ENCODE measurements at regions not wholly inside any gene's neighbourhood (a gene's known extent, or its start where the extent isn't known, plus 50 kb on each side); places are given as distances from the start of the nearest gene placed in this dataset.
A peak's percentile ranks its signal among the peaks of the same experiment; 100 is the strongest.

DNA sequence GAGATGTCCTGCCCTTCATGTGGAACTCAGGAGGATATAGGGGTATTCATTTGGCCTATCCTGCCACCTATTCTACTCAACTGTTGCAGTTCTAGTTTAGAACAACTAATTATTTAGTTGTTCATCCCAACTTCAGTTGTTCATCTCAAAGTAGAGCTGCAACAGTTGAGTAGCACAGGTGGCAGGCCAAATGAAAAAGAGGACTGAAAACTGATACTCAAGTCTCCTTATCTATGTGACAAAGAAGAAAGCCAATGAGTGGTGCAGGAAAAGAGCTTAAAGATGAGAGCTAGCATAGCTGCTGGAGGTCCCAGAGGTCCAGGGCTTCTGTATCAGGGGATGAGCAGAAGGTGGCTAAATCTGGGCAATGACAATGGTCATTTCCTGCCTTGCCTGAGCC, 148.9 kb upstream of the KITLG start:
- H3K36me3 Mint-ChIP-seq: no peaks in the 10 kb centered on the region
- no peaks in the 10 kb centered on the region for H3K9me3 Mint-ChIP-seq
- H3K4me1 Mint-ChIP-seq: peaks cover 31% of the 10 kb centered on the region
- TF ChIP-seq, protein P1, sequence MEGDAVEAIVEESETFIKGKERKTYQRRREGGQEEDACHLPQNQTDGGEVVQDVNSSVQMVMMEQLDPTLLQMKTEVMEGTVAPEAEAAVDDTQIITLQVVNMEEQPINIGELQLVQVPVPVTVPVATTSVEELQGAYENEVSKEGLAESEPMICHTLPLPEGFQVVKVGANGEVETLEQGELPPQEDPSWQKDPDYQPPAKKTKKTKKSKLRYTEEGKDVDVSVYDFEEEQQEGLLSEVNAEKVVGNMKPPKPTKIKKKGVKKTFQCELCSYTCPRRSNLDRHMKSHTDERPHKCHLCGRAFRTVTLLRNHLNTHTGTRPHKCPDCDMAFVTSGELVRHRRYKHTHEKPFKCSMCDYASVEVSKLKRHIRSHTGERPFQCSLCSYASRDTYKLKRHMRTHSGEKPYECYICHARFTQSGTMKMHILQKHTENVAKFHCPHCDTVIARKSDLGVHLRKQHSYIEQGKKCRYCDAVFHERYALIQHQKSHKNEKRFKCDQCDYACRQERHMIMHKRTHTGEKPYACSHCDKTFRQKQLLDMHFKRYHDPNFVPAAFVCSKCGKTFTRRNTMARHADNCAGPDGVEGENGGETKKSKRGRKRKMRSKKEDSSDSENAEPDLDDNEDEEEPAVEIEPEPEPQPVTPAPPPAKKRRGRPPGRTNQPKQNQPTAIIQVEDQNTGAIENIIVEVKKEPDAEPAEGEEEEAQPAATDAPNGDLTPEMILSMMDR (IDR thresholded peaks at IDR 0.05; ENCODE audit: unreplicated experiment): no peak
- no peaks in the 10 kb centered on the region for H3K27me3 Mint-ChIP-seq (ENCODE audit: low read depth)
- H3K27ac Mint-ChIP-seq: no peak overlapping the region
- no peak for DNase-seq (ENCODE audit: low spot score in 2 of 2, unreplicated experiment in 2 of 2)
- H3K4me3 Mint-ChIP-seq: no peak overlapping the region

DNA sequence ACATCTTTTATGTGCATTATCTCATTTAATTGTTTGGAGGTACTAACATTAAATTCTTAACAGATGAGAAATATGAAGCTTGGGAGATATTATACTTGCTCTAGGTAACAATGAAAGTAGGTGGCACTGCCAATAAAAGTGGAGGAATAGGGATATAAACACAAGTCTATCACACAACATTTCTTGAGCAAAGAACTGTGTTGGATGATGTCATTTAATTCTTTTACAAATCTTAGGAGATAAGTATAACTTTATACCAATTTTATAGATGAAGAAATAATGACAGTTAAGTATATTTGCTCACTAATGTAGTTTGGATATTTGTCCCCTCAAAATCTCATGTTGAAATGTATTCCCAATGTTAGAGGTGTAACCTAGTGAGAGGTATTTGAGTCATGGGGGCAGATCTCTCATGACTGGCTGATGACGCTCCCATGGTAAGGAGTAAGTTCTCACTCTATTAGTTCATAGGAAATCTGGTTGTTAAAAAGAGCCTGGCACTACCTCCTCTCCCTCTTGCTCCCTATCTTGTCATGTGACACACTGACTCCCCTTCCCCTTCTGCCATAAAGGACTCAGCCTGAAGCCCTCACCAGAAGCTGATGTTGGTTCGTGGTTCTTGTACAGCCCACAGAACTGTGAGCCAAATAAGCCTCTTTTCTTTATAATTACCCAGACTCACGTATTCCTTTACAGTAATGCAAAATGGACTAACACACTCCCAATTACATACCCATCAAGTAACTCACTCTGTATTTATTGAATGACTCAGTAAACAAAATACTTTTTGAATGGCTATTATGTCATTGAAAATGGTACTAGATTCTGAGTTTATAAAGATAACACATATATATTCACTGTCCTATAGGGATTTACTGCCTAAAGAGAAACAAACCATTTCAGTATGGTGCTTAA, 146.8 kb upstream of the KITLG start:
- no peaks in the 10 kb centered on the region for H3K36me3 Mint-ChIP-seq
- no peaks in the 10 kb centered on the region for H3K27me3 Mint-ChIP-seq (ENCODE audit: low read depth)
- TF ChIP-seq, protein P1 (IDR thresholded peaks at IDR 0.05; ENCODE audit: unreplicated experiment): no peak
- H3K4me3 Mint-ChIP-seq: no peak overlapping the region
- peaks cover under 1% of the 10 kb centered on the region for H3K9me3 Mint-ChIP-seq
- no peak overlapping the region for H3K27ac Mint-ChIP-seq
- H3K4me1 Mint-ChIP-seq: peaks cover 21% of the 10 kb centered on the region
- DNase-seq (ENCODE audit: low spot score in 2 of 2, unreplicated experiment in 2 of 2): no peak

DNA sequence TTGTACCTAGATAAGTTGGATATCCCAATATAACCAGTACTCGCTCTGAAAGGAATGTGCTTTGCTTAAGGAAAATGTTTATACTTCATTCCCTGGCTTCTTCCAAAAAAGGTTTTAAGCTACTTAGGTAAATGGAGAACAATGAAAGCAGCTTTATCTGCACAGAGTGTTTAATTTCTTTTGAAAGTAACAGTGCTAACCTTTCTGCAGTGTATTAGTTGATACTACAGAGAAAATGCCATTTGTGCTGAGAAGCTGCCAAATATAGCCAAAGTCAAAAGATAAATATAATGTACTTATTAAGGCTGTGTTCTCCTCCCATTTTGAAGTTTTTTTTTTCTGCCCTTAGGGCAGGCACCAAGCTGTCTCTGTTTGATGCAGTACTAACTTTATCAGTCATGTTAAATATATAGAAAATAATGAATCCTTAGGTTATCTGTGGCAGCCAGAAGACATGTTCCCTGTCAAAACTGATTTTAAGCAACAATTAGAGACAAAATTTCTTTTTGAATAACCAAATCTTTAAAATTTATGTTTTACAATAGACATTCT, 145.4 kb upstream of the KITLG start:
- Mint-ChIP-seq H3K27ac (peak overlapping the region; percentile 31), H3K36me3 (no peaks in the 10 kb centered on the region), H3K27me3 (ENCODE audit: low read depth) (no peaks in the 10 kb centered on the region), H3K4me1 (peaks cover 13% of the 10 kb centered on the region), H3K4me3 (no peak overlapping the region), H3K9me3 (peaks cover 4% of the 10 kb centered on the region)
- TF ChIP-seq, protein P1 (IDR thresholded peaks at IDR 0.05; ENCODE audit: unreplicated experiment): no peak
- no peak for DNase-seq (ENCODE audit: low spot score in 2 of 2, unreplicated experiment in 2 of 2)

DNA sequence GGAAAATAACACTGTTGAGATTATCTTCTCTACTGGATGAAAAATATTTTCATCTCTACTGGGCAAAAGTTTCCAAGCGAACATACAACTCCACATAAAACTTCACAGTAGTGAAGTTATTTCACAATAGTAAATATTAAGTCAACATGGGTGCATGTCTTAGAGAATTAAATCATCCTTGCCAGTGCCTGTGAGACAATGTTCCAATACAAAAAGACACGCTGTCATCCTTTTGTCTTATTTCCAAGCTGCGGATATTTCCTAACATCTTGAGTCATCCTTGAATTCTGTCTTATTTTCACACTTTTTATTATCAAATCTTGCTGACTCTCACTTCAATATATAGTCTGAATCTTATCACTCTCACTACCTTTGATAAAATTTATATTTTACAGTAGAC, 142.9 kb upstream of the KITLG start:
- Mint-ChIP-seq H3K36me3 (no peaks in the 10 kb centered on the region), H3K27me3 (ENCODE audit: low read depth) (no peaks in the 10 kb centered on the region), H3K4me1 (peaks cover 13% of the 10 kb centered on the region), H3K27ac (no peak overlapping the region), H3K9me3 (peaks cover 4% of the 10 kb centered on the region), H3K4me3 (no peak overlapping the region)
- TF ChIP-seq, protein P1 (IDR thresholded peaks at IDR 0.05; ENCODE audit: unreplicated experiment): no peak
- DNase-seq (ENCODE audit: low spot score in 2 of 2, unreplicated experiment in 2 of 2): no peak

DNA sequence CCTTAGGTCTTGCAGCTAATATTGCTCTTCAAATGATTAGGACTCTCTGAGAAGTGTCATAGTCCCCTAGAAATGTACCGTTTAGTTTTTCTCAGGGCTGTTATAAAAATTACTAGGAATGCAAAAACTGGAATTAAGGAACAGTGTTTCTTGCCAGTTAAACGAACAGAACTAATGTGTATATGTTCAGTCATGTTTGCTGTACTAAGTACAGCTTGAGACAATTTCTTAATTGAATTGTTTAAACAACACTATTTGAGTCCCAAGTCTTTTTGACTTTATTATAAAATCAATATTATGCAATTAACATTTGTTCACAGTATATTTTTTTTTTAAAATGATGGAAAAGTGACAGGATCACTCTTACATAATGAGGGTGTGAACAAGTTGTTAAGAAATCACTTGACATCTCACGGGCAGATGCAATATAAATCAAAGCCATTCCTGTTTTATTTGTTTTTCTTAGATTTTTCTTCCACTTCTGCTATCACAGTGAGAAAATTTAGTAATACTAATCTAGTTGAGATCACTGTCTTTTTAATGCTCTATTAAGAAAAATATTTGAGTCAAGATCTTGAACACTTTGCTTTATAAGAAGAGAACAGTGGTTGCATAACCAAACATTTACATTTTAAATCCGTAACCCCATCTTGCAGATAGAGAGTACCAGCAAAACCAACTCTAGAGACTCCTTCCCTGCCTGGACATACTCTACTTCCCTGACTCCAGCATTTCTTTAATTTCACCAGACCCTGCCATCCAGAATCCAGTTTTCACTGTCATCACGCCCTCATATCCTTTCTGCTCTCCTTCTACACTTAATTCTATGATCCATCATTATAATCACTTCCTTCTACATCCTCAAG, 140.7 kb upstream of the KITLG start:
- Mint-ChIP-seq H3K27me3 (ENCODE audit: low read depth) (no peaks in the 10 kb centered on the region), H3K27ac (no peak overlapping the region), H3K36me3 (no peaks in the 10 kb centered on the region), H3K4me1 (peaks cover 10% of the 10 kb centered on the region), H3K9me3 (peaks cover 11% of the 10 kb centered on the region), H3K4me3 (no peak overlapping the region)
- DNase-seq (ENCODE audit: low spot score in 2 of 2, unreplicated experiment in 2 of 2): no peak
- TF ChIP-seq, protein P1 (IDR thresholded peaks at IDR 0.05; ENCODE audit: unreplicated experiment): no peak
